HG03060 (cell line): ENCODE measurements at regions not wholly inside any gene's neighbourhood (a gene's known extent, or its start where the extent isn't known, plus 50 kb on each side); places are given as distances from the start of the nearest gene placed in this dataset.
"Not testable (repeated sequence)": the region's sequence is repeated elsewhere in the genome, so short reads cannot be mapped to it uniquely, and the experiment has no call there.

Source experiments
- ATAC-seq: cut with Tn5 transposase; IDR thresholded peaks from one replicate; pipeline ENCODE4 v1.9.1; 2021; ENCODE audit warnings: low read depth, moderate number of reproducible peaks; ENCODE audit not compliant: unreplicated experiment

DNA sequence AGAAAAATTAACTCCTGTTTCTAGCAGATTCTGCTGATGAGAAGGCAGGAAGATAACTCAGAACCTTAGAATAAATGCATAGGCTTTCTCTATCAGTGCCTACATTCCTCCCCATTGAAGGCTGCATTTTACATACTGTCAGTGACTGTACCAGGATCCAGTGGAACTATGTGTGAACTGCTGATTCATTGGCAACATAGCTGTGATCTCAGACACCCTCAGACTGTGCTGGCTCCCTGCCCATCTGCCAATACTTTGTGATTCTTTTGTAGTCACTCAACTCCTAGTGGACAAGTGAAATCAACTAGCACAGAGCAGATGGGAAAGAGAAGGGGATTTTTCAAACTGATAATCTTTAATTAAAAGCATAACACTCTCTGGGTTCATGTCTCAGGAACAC lies 375.8 kb downstream of the MDFIC start:
- ATAC-seq = no peak

DNA sequence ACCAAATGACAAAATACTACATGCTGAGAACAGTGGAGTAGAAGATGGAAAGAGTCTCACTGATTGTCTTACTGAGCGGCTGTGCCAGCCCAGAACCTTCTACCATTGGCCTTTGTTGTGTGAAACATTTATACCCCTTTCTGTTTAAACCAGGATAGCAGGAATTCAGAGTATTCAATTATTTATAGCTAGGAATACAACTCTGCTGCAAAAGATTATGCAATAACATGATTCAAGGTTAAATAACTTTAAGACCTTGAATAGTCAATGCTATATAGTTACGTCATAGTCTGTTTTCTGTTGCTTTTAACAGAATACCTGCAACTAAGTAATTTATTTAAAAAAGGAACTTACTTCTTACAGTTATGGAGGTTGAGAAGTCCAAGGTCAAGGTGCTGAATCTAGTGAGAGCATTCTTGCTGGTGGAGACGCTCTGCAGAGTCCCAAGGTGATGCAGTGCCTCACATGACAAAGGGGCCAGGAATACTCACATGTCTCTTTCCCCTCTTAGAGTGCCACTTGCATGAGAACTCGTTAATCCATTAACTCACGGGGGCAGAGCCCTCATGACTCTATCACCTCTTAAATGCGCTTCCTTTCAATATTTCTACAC lies 371.8 kb downstream of the MDFIC start:
- ATAC-seq = no peak

DNA sequence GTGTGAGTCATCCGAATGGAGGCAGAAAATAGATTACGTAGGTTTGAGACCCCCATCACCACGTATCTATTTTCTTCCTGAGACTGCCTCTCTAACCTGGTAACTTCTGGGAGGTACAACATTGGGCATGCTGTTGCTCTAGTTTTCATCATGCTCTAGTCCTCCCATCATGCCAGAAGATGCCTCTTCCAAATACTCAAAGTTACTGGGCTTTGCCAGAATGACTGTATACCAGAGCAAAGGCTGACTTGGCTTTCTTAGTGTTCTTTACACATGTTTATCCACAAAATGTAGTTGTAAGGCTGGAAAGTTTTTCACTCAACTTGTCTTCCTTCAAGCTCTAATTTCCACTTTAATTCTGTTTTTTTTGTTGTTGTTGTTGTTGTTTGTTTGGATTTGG lies 370.5 kb downstream of the MDFIC start:
- ATAC-seq = no peak

DNA sequence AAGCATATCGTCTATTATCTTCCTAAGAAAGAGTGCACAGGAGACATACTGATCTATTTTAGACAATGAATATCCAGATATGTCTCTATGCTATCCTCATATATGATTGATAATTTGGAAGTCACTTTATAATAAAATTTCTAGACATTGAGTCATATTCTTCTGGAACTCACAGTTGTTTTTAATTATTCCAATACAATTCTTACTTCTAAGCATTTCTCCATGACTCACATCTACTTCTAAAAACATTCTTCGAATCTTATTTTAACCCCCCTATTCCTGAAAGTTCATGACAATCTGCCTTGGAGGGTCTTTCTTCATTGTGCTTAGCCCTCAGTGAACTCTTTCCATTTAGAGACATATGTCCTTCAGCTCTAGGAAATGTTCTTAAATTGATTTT lies 368.1 kb downstream of the MDFIC start:
- no peak for ATAC-seq

DNA sequence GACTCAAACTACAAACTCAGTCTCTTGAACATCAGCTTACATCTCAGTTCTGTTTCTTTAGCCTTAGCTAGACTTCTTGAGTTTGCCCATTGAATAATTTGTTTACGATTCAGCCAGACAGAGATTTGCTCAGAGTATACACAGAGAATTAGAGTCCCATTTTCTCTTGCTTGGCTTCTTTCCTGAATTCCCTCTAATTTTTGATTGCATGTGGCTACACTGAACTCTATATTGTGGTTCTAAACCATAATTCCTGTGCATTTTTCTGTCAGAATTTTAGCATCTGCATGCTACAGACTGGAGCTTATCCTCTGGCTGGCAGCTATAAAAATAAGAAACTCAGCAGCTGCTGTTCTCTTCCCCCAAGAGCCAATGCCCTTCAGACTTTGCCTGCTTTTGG lies 354.9 kb downstream of the MDFIC start:
- no peak for ATAC-seq

DNA sequence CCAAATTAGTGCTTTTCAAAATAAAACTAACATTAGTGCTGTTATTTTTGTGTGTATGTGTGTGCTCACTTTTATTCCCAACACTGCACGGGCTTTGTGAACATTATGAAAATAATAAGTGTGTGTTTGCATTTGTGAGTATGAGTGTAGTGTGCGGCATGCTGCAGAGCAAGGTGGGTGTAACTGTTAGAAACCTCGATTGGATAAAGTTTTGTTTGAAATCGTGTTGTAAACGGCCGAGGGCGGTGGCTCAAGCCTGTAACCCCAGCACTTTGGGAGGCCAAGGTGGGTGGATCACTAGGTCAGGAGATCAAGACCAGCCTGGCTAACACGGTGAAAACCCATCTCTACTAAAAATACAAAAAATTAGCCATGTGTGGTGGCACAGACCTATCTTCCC lies 352.0 kb downstream of the MDFIC start:
- ATAC-seq = not testable (repeated sequence)

DNA sequence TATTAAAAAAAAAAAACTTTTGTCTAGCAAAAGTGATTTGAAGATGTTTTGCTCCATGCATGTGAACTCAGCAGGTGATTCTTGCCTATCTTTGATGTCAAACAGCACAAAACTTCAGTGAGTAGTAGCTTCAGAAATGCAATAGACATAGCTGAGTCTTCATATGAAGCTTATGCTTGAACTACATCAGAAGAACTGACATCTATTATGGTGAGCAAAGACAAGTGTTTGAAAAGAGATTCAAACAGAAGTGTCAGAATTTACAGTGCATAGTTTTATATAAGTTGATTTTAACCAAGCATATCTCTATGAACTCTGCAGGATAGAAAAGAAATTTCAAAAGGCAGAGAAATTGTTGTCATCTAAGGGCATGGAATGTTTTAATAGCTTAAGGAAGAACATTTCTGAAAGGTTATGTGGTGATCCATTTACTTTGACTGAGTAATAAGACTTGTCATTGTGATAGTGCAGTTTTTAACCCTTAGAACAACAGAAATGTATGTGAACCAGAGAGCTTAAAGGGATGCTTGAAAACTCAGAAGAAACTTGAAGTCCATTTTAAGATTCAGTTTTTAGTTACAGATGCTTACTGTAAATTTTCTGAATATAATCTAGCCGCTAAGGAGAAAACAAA lies 351.4 kb downstream of the MDFIC start:
- ATAC-seq = no peak

DNA sequence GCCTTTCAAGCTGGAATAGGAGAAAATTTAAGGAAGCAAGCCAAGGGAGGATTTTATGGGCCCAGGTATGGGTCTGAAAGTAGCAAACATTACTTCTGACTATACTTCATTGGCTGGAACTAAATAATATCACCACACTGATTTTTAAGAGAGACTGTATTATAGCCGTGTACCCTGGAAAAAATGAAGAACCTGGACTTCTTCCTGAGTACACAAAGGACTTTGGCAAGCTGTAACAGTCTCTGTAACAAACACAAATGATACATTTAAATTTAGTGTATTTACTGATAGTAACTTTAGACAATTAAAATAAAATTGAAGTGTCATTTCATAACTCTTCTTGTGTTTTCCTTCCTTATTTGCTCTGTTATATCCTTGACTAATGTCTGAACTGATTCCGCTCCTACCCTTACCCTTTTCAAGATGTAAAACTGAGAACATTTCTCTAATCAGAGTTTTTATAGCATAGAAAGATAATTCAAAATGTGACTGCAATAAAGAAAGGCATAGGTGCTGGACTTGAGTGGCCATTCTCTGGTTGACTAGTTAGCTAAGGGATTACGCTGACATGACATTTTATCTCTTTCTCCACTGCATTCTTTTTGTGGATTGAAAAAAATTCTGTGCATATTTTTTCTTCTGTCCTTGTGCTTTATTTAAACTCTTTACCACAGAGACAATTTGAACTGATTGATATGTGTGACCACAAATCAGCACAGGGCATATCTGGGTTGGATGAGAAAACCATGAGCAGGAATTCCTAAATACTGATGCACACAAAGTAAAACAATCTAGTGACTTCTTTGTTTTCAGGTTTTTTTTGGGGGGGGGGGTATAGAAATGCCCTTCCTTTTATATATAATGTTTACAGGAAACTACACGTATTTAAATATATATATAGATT lies 349.7 kb downstream of the MDFIC start:
- no peak for ATAC-seq

DNA sequence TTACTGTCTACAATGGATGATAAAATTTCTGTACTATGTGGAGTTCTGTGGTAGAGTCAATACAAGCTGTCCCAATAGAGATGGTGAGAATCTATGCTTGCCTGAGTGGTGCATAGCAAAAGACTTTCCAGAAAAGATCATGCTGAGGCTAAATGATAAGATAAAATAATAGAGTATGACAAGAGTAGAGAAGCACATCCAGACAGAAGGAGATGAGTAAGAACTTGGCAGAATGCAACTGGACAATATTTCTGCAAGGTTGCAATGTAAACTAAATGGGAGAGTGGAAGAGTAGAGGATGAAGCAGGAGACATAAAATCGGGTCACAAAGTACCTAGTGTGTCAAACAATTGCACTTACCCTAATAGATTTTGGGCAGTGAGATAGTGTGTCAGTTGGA lies 347.6 kb downstream of the MDFIC start:
- no peak for ATAC-seq

DNA sequence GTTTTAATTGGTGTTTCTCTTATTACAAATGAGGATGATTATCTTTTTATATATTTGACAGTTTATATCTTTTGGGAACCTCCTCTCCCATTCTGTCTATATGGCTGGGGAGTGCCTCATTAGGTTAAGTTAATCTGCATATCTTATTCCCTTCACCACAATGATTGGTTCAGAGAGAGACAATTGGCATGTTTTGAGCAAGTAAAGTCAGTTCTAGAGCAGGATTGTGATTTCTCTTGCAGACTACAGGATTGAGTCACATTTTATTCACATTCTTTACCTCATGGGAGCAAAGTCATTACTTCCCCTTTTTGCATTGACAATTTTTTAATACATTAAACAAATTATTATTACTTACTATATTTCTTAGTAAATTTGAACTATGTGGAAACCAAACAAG lies 345.6 kb downstream of the MDFIC start:
- no peak for ATAC-seq

DNA sequence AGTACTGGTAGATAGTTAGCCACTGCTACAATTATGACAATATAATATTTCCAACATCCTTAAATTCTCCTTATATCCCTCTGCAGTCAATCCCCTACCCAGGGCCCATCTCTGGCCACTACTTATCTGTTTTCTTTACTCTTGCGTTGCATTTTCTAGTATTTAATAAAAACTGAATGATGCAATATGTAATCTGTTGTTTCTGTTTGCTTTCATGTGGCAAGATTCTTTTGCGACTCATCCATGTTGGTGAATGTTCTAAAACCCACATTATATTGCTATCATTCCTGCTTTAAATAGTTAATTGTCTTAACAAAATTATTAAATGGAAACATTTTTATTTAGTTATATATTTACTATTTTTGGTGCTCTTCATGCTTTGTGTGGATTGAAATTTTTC lies 338.5 kb downstream of the MDFIC start:
- no peak for ATAC-seq

DNA sequence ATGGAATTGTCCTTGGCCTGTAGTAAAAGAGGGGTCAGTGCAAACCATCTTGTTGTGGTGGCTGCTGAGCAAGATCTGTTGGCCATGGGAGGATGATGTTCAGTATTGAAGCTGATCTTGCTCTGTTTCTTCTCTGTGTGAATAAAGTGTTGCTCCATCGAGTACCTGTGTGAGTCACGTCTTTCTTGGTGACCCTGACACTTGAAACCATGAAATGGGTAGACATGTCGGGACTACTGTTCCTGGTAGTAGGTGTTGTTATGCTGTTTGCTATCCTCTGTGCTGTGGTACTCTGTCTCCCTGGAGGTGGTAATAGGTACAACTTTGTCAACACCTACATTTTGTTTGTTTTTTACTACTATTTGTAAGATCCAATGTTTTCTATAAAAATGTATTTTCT lies 330.6 kb downstream of the MDFIC start:
- ATAC-seq = no peak

DNA sequence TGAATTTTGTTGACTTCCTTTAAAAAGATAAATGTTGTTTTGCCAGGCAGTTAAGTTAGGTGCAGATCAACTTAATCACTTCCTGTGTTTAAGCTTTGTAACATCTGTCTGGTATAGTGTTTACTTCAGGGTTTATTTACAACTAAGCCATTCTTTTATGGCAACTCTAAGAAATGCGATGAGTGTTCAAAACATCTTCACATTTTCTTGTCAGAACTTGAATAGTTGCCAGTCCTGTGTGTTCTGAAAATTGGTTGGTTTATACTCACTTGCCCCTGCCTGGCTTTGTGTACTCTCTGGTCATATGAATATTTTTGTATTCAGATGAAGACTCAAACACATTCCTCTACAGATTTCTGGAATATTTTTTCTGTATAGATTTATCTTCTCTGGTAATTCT lies 327.2 kb downstream of the MDFIC start:
- no peak for ATAC-seq

DNA sequence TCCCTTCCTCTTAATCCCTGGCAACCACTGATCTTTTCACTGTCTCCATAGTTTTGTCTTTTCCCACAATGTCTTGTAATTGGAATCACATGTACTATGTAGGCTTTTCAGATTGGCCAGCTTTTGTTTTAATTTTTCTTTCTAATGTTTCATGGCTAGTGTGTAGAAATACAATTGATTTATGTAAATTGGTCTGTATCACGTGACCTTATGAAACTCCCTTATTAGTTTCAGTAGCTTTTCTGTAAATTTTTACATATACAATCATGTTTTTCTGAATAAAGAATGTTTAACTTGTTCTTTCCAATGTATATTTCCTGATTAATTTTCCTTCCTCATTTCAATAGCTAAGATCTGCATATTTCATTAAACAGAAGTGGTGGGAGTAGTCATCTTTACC lies 319.3 kb downstream of the MDFIC start:
- no peak for ATAC-seq

DNA sequence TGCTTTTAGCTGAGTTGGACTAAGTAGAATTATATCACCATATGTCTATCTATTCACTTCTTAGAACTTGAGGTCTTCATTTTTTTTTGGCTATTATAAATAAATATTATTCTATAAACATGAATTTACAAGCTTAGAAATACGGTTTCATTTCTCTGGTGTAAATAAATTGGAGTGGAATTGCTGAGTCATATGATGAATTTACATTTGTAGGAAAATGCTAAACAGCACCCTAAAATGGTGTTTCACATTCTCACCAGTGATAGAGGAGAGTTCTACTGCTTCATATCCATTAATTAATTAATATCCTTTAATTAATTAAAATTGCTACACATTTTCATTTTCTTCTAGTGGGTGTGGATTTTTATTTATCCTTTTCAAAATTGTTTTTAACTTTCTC lies 318.3 kb downstream of the MDFIC start:
- no peak for ATAC-seq

DNA sequence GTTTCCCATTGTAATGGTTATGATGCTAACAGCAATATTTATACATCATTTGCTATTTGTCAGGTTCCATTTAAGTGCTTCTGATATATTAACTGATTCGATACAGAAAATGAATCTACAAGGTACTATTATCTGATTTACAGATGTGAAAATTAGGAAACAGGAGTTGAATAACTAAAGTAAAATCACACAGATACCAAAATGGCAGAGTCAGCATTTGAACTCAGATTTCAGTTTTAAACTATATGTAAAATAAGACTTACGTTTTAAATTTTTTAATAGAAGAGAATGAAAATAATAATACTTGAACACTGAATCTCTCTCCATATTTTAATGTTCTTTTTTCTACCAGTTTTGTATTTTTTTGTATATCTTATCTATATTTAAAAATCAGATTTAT lies 313.2 kb downstream of the MDFIC start:
- ATAC-seq = no peak

DNA sequence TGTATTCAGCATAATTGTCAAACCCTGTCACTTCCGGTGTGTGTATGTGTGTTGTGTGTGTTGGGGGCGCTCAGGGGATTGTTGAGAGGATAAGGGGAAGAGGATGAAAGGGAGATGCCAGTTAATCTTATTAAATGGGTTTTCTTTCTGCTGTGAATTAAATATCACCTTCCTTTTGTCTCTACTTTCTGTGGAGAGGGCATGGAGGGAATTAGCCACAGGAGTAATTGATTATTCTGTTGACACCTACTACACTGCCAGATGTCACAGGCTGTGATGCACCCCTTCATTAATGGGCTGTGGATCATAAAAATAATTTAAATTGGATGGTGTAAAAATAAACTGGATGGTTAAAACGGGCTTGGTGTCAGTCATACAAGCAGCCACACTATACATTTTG lies 311.9 kb downstream of the MDFIC start:
- no peak for ATAC-seq

DNA sequence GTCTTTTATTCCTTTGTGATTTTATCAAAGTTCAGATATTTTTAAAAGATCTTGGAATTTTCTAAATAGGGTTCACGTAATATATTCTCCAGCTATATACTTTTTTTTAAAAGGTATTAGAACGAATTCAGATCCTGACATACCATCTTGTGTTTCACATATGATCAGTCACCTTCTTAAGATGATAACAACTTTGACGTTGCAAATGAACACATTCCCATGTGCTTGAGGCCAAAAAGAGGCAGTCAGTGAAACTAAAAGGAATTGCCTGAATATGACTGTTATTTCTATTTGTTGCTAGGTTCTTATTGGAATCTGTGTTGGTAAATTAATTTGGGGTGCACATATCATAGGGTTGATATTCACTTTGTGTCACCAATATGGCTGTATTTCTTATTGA lies 310.1 kb downstream of the MDFIC start:
- no peak for ATAC-seq

DNA sequence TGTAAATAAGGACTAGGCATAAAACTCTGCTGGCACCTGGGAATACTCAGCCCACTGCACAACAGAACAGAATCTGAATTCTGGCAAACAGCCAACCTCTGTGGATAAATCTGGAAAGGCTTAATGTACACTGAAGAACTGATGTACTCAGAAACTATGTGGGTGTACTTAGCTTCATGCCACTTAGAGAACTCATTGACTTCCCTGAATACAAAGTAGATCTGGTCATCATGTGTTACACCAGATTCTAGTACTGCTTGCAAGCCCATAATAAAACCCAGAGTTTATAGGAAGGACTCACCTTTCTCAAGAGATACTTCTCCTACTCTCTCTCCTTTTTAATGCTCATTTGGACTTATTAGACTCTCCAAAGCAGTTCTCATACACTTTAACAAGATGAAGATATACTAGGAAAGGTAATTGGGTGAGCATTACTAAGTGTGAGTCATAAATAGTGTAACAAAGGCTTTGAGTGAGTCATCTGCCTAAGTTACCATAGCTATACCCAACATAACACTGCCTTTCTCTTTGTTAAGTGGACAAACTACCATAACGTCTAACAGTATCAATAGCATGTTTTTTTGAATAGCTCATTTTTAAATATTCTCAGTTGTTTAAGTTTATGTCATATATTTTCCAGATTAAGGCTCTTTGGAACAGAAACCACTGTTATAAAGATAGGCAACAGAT lies 309.1 kb downstream of the MDFIC start:
- peak; percentile 83 for ATAC-seq

DNA sequence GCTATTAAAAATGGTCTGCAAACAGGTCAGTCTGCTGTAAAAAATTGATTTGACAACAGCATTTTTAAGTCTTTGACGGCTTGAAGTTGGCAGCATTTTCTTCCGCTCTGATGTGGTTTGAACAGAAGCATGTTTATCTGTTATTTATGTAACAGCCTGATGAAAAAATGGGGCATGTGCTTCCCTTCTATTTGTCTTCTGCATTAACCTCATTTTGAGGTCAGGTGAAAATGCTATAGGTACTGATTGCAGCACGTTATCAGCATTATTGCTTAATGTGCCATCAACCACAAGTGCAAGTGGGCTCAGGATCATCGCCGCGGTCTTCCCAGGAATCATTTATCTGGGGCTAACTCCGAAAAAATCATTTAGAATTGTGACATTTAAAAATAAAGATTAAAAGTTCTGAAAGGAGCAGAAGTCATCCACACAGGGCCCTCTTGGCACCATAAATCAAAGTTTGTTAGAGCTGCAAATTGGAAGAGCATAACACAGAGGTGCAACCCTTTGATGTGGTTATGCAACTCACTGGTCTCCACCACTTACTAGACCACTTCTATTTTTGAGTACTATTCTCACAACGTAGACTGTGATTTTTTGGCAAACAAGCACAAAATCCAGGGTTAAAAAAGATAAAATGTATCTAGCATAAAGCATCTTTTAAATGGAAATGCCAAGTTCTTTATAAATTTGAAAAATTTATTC lies 307.7 kb downstream of the MDFIC start:
- ATAC-seq = no peak
